ENCODE measurements at regions not wholly inside any gene's neighbourhood (a gene's known extent, or its start where the extent isn't known, plus 50 kb on each side); places are given as distances from the start of the nearest gene placed in this dataset.
A peak's percentile ranks its signal among the peaks of the same experiment; 100 is the strongest.

- TF ChIP-seq CTCF (optimal IDR thresholded peaks at IDR 0.05 in 1 of 3, IDR thresholded peaks at IDR 0.05 in 1 of 3, conservative IDR thresholded peaks at IDR 0.05 in 1 of 3; ENCODE audit: extremely low read depth in 1 of 3, insufficient read depth in 2 of 3, low read length in 3 of 3): no peak
- no peak for TF ChIP-seq EZH2 (IDR thresholded peaks at IDR 0.05; ENCODE audit: low read length)
- Histone ChIP-seq H3K79me2 (ENCODE audit: control insufficient read depth, insufficient read depth, low read length) (no peaks in the 10 kb centered on the region), H4K20me1 (ENCODE audit: control insufficient read depth, extremely low read depth, insufficient read depth, low read length) (no peaks in the 10 kb centered on the region), H2AFZ (ENCODE audit: control insufficient read depth, low read length) (no peak overlapping the region), H3K27me3 (ENCODE audit: control insufficient read depth, extremely low read depth, insufficient read depth, low read length) (no peaks in the 10 kb centered on the region), H3K27ac (ENCODE audit: control insufficient read depth, insufficient read depth, low read length) (no peak overlapping the region), H3K9ac (ENCODE audit: control insufficient read depth, extremely low read depth, insufficient read depth, low read length) (no peak overlapping the region), H3K36me3 (ENCODE audit: control insufficient read depth in 2 of 2, extremely low read depth in 1 of 2, insufficient read depth in 2 of 2, low read length in 2 of 2) (no peaks in the 10 kb centered on the region), H3K4me1 (ENCODE audit: control insufficient read depth, extremely low read depth, insufficient read depth, low read length) (peaks cover 39% of the 10 kb centered on the region), H3K9me1 (ENCODE audit: control insufficient read depth, extremely low read depth, insufficient read depth, low read length) (no peaks in the 10 kb centered on the region), H3K4me2 (ENCODE audit: control insufficient read depth, extremely low read depth, insufficient read depth, low read depth, low read length) (no peak overlapping the region), H3K4me3 (ENCODE audit: control insufficient read depth in 2 of 3, extremely low read depth in 1 of 3, insufficient read depth in 2 of 3, low read depth in 1 of 3, low read length in 3 of 3) (no peak overlapping the region), H3K9me3 (ENCODE audit: control insufficient read depth, low read depth, low read length) (no peaks in the 10 kb centered on the region)
- FAIRE-seq (no peak), DNase-seq (ENCODE audit: low read depth, low spot score) (no peak)
- dilution Hi-C loops (cut with MboI; ENCODE audit: extremely low pct_ligation_motif_present, low sequenced_read_pairs): no loop called here
These were observed 62.8 kb upstream of the LEKR1 start for GRCh38 chr3:156763386-156763785.

- H4K20me1 ChIP-seq (ENCODE audit: control insufficient read depth, extremely low read depth, insufficient read depth, low read length): no peaks in the 10 kb centered on the region
- H2AFZ ChIP-seq (ENCODE audit: control insufficient read depth, low read length): no peak overlapping the region
- no peaks in the 10 kb centered on the region for H3K79me2 ChIP-seq (ENCODE audit: control insufficient read depth, insufficient read depth, low read length)
- peak overlapping the region; percentile 29 for H3K27ac ChIP-seq (ENCODE audit: control insufficient read depth, insufficient read depth, low read length)
- FAIRE-seq (peak; percentile 13), DNase-seq (ENCODE audit: low read depth, low spot score) (no peak)
- no peak overlapping the region for H3K4me2 ChIP-seq (ENCODE audit: control insufficient read depth, extremely low read depth, insufficient read depth, low read depth, low read length)
- dilution Hi-C loops (cut with MboI; ENCODE audit: extremely low pct_ligation_motif_present, low sequenced_read_pairs): no loop called here
- no peaks in the 10 kb centered on the region for H3K9me1 ChIP-seq (ENCODE audit: control insufficient read depth, extremely low read depth, insufficient read depth, low read length)
- no peak overlapping the region for H3K9ac ChIP-seq (ENCODE audit: control insufficient read depth, extremely low read depth, insufficient read depth, low read length)
- peaks cover 39% of the 10 kb centered on the region for H3K4me1 ChIP-seq (ENCODE audit: control insufficient read depth, extremely low read depth, insufficient read depth, low read length)
- no peaks in the 10 kb centered on the region for H3K27me3 ChIP-seq (ENCODE audit: control insufficient read depth, extremely low read depth, insufficient read depth, low read length)
- no peak overlapping the region for H3K4me3 ChIP-seq (ENCODE audit: control insufficient read depth in 2 of 3, extremely low read depth in 1 of 3, insufficient read depth in 2 of 3, low read depth in 1 of 3, low read length in 3 of 3)
- TF ChIP-seq EZH2 (IDR thresholded peaks at IDR 0.05; ENCODE audit: low read length): no peak
- no peak for TF ChIP-seq CTCF (optimal IDR thresholded peaks at IDR 0.05 in 1 of 3, IDR thresholded peaks at IDR 0.05 in 1 of 3, conservative IDR thresholded peaks at IDR 0.05 in 1 of 3; ENCODE audit: extremely low read depth in 1 of 3, insufficient read depth in 2 of 3, low read length in 3 of 3)
- no peaks in the 10 kb centered on the region for H3K36me3 ChIP-seq (ENCODE audit: control insufficient read depth in 2 of 2, extremely low read depth in 1 of 2, insufficient read depth in 2 of 2, low read length in 2 of 2)
- H3K9me3 ChIP-seq (ENCODE audit: control insufficient read depth, low read depth, low read length): no peaks in the 10 kb centered on the region
These were observed 62.0 kb upstream of the LEKR1 start for GRCh38 chr3:156763931-156764720.

Measured in keratinocyte (primary cell).